Gastrocnemius medialis (tissue), 4 donors: ENCODE measurements at regions not wholly inside any gene's neighbourhood (a gene's known extent, or its start where the extent isn't known, plus 50 kb on each side); places are given as distances from the start of the nearest gene placed in this dataset.

Experiments
- ATAC-seq, 2 donors: fragments of 150-250 bp; one replicate each; pipeline ENCODE4 v1.9.1; 2016
- DNase-seq, 2 donors: peaks; one replicate each; pipeline ENCODE4 v3.0.0-alpha.2; 2019
- H3K27ac ChIP-seq, 4 donors: fragments of 200-600 bp; sonication (generic); 1 replicate in 1 of 4; 2 replicates in 3 of 4; pipeline ENCODE4 v1.5.1; 2016 to 2018; ENCODE audit warnings: mild to moderate bottlenecking in 2 of 4, moderate library complexity in 1 of 4
- H3K27me3 ChIP-seq, 3 donors: fragments of 200-600 bp; sonication (generic) in 2 of 3; 1 replicate in 1 of 3; 2 replicates in 2 of 3; pipeline versions ENCODE4 v1.5.1 to v1.6.0; 2016 to 2019; ENCODE audit warnings: mild to moderate bottlenecking in 1 of 3, moderate library complexity in 1 of 3
- H3K36me3 ChIP-seq, 2 donors: fragments of 200-600 bp; sonication (generic) in 1 of 2; one replicate each; pipeline ENCODE4 v1.5.1; 2017 to 2018
- H3K4me1 ChIP-seq, 2 donors: fragments of 200-600 bp; sonication (generic) in 1 of 2; one replicate each; pipeline ENCODE4 v1.5.1; 2016 to 2017; ENCODE audit warnings: mild to moderate bottlenecking in 2 of 2
- H3K4me3 ChIP-seq, 4 donors: fragments of 200-600 bp; sonication (generic) in 3 of 4; 1 replicate in 1 of 4; 2 replicates in 3 of 4; pipeline ENCODE4 v1.5.1; 2016 to 2019; ENCODE audit warnings: mild to moderate bottlenecking in 2 of 4
- H3K9me3 ChIP-seq, 3 donors: fragments of 200-600 bp; sonication (generic) in 2 of 3; 1 replicate in 1 of 3; 2 replicates in 2 of 3; pipeline ENCODE4 v1.5.1; 2016 to 2019
- CTCF ChIP-seq, 5 experiments: fragments of 450-650 bp in 3 of 5; fragments of 200-600 bp in 2 of 5; sonication (generic) in 2 of 5; IDR thresholded peaks in 4 of 5; conservative IDR thresholded peaks in 1 of 5; 1 replicate in 4 of 5; 2 replicates in 1 of 5; pipeline ENCODE4 v1.5.1; 2016 to 2019; ENCODE audit warnings: antibody characterized with exemption in 5 of 5, mild to moderate bottlenecking in 3 of 5, moderate library complexity in 3 of 5
- POLR2A ChIP-seq, 2 donors: fragments of 450-650 bp; IDR thresholded peaks; one replicate each; pipeline ENCODE4 v1.6.1; 2017; ENCODE audit warnings: antibody characterized with exemption in 2 of 2, mild to moderate bottlenecking in 2 of 2, moderate library complexity in 2 of 2
- in situ Hi-C, 4 donors: fragments of 200-750 bp; cut with MboI; loops; one replicate each; pipeline versions ENCODE4 v1.15.0 to v1.8.0; 2017; ENCODE audit warnings: low sequenced_read_pairs in 4 of 4
- intact Hi-C: fragments of 100-400 bp; cut with DNase I; formaldehyde crosslinking; loops from one replicate; pipeline ENCODE4 v1.15.1; 2023; ENCODE audit warnings: low total_unique reads

GRCh38 chr22:48137640-48138039 is 1375.2 kb downstream of the TBC1D22A start:
- H3K27ac ChIP-seq, result no peak overlapping the region
- H3K27me3 ChIP-seq, result peaks cover 0 to 3% (median 0%) of the 10 kb centered on the region in 3 donors
- no peaks in the 10 kb centered on the region for H3K4me1 ChIP-seq
- H3K36me3 ChIP-seq, result no peaks in the 10 kb centered on the region
- no peak overlapping the region for H3K4me3 ChIP-seq
- intact Hi-C loops, result no loop called here
- TF ChIP-seq CTCF (IDR thresholded peaks at IDR 0.05 in 4 of 5, conservative IDR thresholded peaks at IDR 0.05 in 1 of 5), result no peak
- in situ Hi-C loops, result no loop called here
- DNase-seq (no peak), ATAC-seq (no peak)
- peaks cover 0 to 9% (median 0%) of the 10 kb centered on the region in 3 donors for H3K9me3 ChIP-seq

- Histone ChIP-seq H3K9me3 (peaks cover 0 to 9% (median 0%) of the 10 kb centered on the region in 3 donors), H3K27ac (no peak overlapping the region), H3K4me1 (no peaks in the 10 kb centered on the region), H3K4me3 (no peak overlapping the region), H3K27me3 (peaks cover 0 to 3% (median 0%) of the 10 kb centered on the region in 3 donors), H3K36me3 (no peaks in the 10 kb centered on the region)
- ATAC-seq, result no peak
- DNase-seq, result no peak
- in situ Hi-C loops, result no loop called here
- no peak for TF ChIP-seq CTCF (IDR thresholded peaks at IDR 0.05 in 4 of 5, conservative IDR thresholded peaks at IDR 0.05 in 1 of 5)
- no peak for TF ChIP-seq POLR2A (IDR thresholded peaks at IDR 0.05)
- intact Hi-C loops, result no loop called here
Measured at GRCh38 chr22:48135592-48135991, 1373.1 kb downstream of the TBC1D22A start.

DNA sequence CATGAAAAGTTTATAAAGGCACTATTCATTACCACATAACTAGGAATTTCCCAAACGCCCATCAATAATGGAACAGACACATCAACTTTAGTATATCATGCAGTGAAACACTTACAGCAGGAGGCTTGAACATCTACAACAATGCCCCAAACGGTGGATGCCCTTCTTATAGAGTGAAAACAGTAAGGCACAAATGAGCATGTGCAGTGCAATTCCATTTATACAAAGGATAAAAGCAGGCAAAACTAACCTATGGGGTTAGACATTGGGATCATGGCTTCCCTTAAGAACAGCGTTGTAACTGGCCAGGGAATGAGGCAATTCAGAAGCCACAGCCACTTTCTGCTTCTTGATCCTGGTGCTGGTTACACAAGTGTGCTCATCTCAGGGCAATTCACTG is 1363.0 kb downstream of the TBC1D22A start:
- DNase-seq (no peak), ATAC-seq (no peak)
- Histone ChIP-seq H3K4me1 (no peaks in the 10 kb centered on the region), H3K27me3 (no peaks in the 10 kb centered on the region), H3K4me3 (no peak overlapping the region), H3K36me3 (no peaks in the 10 kb centered on the region), H3K9me3 (peaks cover 0 to 6% (median 0%) of the 10 kb centered on the region in 3 donors), H3K27ac (no peak overlapping the region)
- intact Hi-C loops (no loop called here), in situ Hi-C loops (no loop called here)
- TF ChIP-seq CTCF (IDR thresholded peaks at IDR 0.05 in 4 of 5, conservative IDR thresholded peaks at IDR 0.05 in 1 of 5), result no peak
- no peak for TF ChIP-seq POLR2A (IDR thresholded peaks at IDR 0.05)

GRCh38 chr22:48121984-48122383 is 1359.5 kb downstream of the TBC1D22A start:
- Histone ChIP-seq H3K27ac (no peak overlapping the region), H3K36me3 (no peaks in the 10 kb centered on the region), H3K4me3 (no peak overlapping the region), H3K27me3 (no peaks in the 10 kb centered on the region), H3K9me3 (peaks cover 0 to 6% (median 0%) of the 10 kb centered on the region in 3 donors), H3K4me1 (no peaks in the 10 kb centered on the region)
- DNase-seq, result no peak
- intact Hi-C loops, result no loop called here
- no peak for ATAC-seq
- in situ Hi-C loops, result no loop called here
- TF ChIP-seq POLR2A (IDR thresholded peaks at IDR 0.05) (no peak), CTCF (IDR thresholded peaks at IDR 0.05 in 4 of 5, conservative IDR thresholded peaks at IDR 0.05 in 1 of 5) (no peak)

DNA sequence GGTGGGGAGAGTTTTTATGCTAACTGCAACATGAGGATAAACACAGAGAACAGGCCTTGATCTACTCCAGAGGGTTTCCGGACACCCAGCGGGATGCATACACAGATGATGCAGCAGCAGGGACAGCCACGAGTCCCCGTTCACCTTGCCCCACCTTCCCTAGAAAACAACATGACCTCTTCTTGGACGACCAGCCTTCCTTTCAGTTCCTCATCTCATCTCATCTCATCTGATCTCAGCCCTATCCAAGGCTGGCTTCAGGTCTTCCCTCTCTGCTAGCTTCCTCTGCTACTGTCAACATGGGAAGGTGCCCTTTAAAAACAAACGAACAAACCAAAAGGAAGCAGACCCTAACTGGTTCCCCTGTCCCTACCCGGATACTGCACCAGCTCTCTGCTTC is 1356.2 kb downstream of the TBC1D22A start:
- intact Hi-C loops, result no loop called here
- H3K27me3 ChIP-seq, result no peaks in the 10 kb centered on the region
- no peak for TF ChIP-seq CTCF (IDR thresholded peaks at IDR 0.05 in 4 of 5, conservative IDR thresholded peaks at IDR 0.05 in 1 of 5)
- no peak for TF ChIP-seq POLR2A (IDR thresholded peaks at IDR 0.05)
- in situ Hi-C loops, result no loop called here
- no peaks in the 10 kb centered on the region for H3K36me3 ChIP-seq
- no peak overlapping the region for H3K27ac ChIP-seq
- DNase-seq (no peak), ATAC-seq (no peak)
- no peaks in the 10 kb centered on the region for H3K4me1 ChIP-seq
- no peak overlapping the region for H3K4me3 ChIP-seq
- H3K9me3 ChIP-seq, result peaks cover 0 to 6% (median 0%) of the 10 kb centered on the region in 3 donors
